ENCODE measurements at regions not wholly inside any gene's neighbourhood (a gene's known extent, or its start where the extent isn't known, plus 50 kb on each side); places are given as distances from the start of the nearest gene placed in this dataset.
A peak's percentile ranks its signal among the peaks of the same experiment; 100 is the strongest.

GRCh38 chr5:52668544-52669185 is 119.1 kb upstream of the ITGA1 start:
- no peaks in the 10 kb centered on the region for H3K36me3 ChIP-seq (ENCODE audit: control insufficient read depth, insufficient read depth, low read length)

GRCh38 chr5:52672459-52672858 is 115.3 kb upstream of the ITGA1 start:
- no peak overlapping the region for H3K4me3 ChIP-seq (ENCODE audit: low read depth, low read length)
- H3K79me2 ChIP-seq, result no peaks in the 10 kb centered on the region
- H3K27me3 ChIP-seq (ENCODE audit: control insufficient read depth, insufficient read depth, low read length), result no peaks in the 10 kb centered on the region
- no peaks in the 10 kb centered on the region for H3K9me3 ChIP-seq (ENCODE audit: control insufficient read depth, low read length)
- peaks cover 47% of the 10 kb centered on the region for H3K4me1 ChIP-seq
- no peak for TF ChIP-seq CTCF (IDR thresholded peaks at IDR 0.05)
- H3K27ac ChIP-seq, result no peak overlapping the region
- no peaks in the 10 kb centered on the region for H3K36me3 ChIP-seq (ENCODE audit: control insufficient read depth, insufficient read depth, low read length)
- peak overlapping the region; percentile 52 for H2AFZ ChIP-seq
- no peak overlapping the region for H3K9ac ChIP-seq
- H3K4me2 ChIP-seq (ENCODE audit: low read length), result no peak overlapping the region

More at GRCh38 chr5:52668544-52669185, 119.1 kb upstream of the ITGA1 start:
- TF ChIP-seq CTCF (IDR thresholded peaks at IDR 0.05), result no peak
- H3K9ac ChIP-seq, result peak overlapping the region; percentile 20
- peak overlapping the region; percentile 71 for H2AFZ ChIP-seq
- peak overlapping the region; percentile 97 for H3K27ac ChIP-seq
- no peaks in the 10 kb centered on the region for H3K27me3 ChIP-seq (ENCODE audit: control insufficient read depth, insufficient read depth, low read length)
- H3K9me3 ChIP-seq (ENCODE audit: control insufficient read depth, low read length), result no peaks in the 10 kb centered on the region
- no peaks in the 10 kb centered on the region for H3K79me2 ChIP-seq
- H3K4me1 ChIP-seq, result peaks cover 48% of the 10 kb centered on the region
- H3K4me2 ChIP-seq (ENCODE audit: low read length), result peak overlapping the region; percentile 60
- H3K4me3 ChIP-seq (ENCODE audit: low read depth, low read length), result peak overlapping the region; percentile 38

GRCh38 chr5:52673495-52673894 is 114.2 kb upstream of the ITGA1 start:
- Histone ChIP-seq H3K79me2 (no peaks in the 10 kb centered on the region), H3K9ac (no peak overlapping the region), H2AFZ (peak overlapping the region; percentile 26), H3K4me3 (ENCODE audit: low read depth, low read length) (no peak overlapping the region), H3K27ac (no peak overlapping the region), H3K4me1 (peaks cover 45% of the 10 kb centered on the region), H3K36me3 (ENCODE audit: control insufficient read depth, insufficient read depth, low read length) (no peaks in the 10 kb centered on the region), H3K9me3 (ENCODE audit: control insufficient read depth, low read length) (no peaks in the 10 kb centered on the region), H3K27me3 (ENCODE audit: control insufficient read depth, insufficient read depth, low read length) (no peaks in the 10 kb centered on the region), H3K4me2 (ENCODE audit: low read length) (no peak overlapping the region)
- TF ChIP-seq CTCF (IDR thresholded peaks at IDR 0.05), result no peak

GRCh38 chr5:52674815-52675545 is 112.7 kb upstream of the ITGA1 start:
- Histone ChIP-seq H3K27me3 (ENCODE audit: control insufficient read depth, insufficient read depth, low read length) (no peaks in the 10 kb centered on the region), H3K27ac (peak overlapping the region; percentile 62)
- TF ChIP-seq CTCF (IDR thresholded peaks at IDR 0.05), result no peak

More at GRCh38 chr5:52674815-52675545, 112.7 kb upstream of the ITGA1 start:
- H3K9me3 ChIP-seq (ENCODE audit: control insufficient read depth, low read length), result no peaks in the 10 kb centered on the region
- H3K4me3 ChIP-seq (ENCODE audit: low read depth, low read length), result no peak overlapping the region
- H2AFZ ChIP-seq, result peak overlapping the region; percentile 48
- H3K4me2 ChIP-seq (ENCODE audit: low read length), result no peak overlapping the region
- H3K36me3 ChIP-seq (ENCODE audit: control insufficient read depth, insufficient read depth, low read length), result no peaks in the 10 kb centered on the region
- H3K79me2 ChIP-seq, result no peaks in the 10 kb centered on the region
- peaks cover 34% of the 10 kb centered on the region for H3K4me1 ChIP-seq
- H3K9ac ChIP-seq, result no peak overlapping the region
